ENCODE measurements at regions not wholly inside any gene's neighbourhood (a gene's known extent, or its start where the extent isn't known, plus 50 kb on each side); places are given as distances from the start of the nearest gene placed in this dataset.

- TF ChIP-seq, protein P1, sequence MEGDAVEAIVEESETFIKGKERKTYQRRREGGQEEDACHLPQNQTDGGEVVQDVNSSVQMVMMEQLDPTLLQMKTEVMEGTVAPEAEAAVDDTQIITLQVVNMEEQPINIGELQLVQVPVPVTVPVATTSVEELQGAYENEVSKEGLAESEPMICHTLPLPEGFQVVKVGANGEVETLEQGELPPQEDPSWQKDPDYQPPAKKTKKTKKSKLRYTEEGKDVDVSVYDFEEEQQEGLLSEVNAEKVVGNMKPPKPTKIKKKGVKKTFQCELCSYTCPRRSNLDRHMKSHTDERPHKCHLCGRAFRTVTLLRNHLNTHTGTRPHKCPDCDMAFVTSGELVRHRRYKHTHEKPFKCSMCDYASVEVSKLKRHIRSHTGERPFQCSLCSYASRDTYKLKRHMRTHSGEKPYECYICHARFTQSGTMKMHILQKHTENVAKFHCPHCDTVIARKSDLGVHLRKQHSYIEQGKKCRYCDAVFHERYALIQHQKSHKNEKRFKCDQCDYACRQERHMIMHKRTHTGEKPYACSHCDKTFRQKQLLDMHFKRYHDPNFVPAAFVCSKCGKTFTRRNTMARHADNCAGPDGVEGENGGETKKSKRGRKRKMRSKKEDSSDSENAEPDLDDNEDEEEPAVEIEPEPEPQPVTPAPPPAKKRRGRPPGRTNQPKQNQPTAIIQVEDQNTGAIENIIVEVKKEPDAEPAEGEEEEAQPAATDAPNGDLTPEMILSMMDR (conservative IDR thresholded peaks at IDR 0.05; ENCODE audit: low read length): no peak
- TF ChIP-seq EZH2phosphoT487 (IDR thresholded peaks at IDR 0.05; ENCODE audit: borderline replicate concordance, low read depth, low read length): no peak
These were observed 56.4 kb upstream of the FSHB start for GRCh38 chr11:30174265-30175020.

All from OCI-LY7 (cell line).